Stimulated activated CD4-positive, alpha-beta T cell treated with anti-CD3 and anti-CD28 coated beads, Interleukin-4, amount 100 ng/mL, for 1 hour (primary cell): ENCODE measurements at regions not wholly inside any gene's neighbourhood (a gene's known extent, or its start where the extent isn't known, plus 50 kb on each side); places are given as distances from the start of the nearest gene placed in this dataset.

Source experiments
- DNase-seq: peaks from one replicate; pipeline ENCODE4 v3.0.0-alpha.2; 2020

- no peak for DNase-seq
Measured at GRCh38 chr10:61356354-61356753, 96.8 kb downstream of the TMEM26 start.

- no peak for DNase-seq
Measured at GRCh38 chr10:61355211-61355610, 98.0 kb downstream of the TMEM26 start.

- DNase-seq = no peak
Measured at GRCh38 chr10:61354401-61354975, 98.7 kb downstream of the TMEM26 start.

- DNase-seq = no peak
Measured at GRCh38 chr10:61350794-61351193, 102.4 kb downstream of the TMEM26 start.

- DNase-seq = no peak
Measured at GRCh38 chr10:61350068-61350467, 103.1 kb downstream of the TMEM26 start.

GRCh38 chr10:61346796-61347413, 106.3 kb downstream of the TMEM26 start:
- no peak for DNase-seq

GRCh38 chr10:61343796-61344195, 109.4 kb downstream of the TMEM26 start:
- DNase-seq = no peak

- DNase-seq = no peak
Measured at GRCh38 chr10:61342858-61343572, 110.2 kb downstream of the TMEM26 start.

- no peak for DNase-seq
Measured at GRCh38 chr10:61341008-61341407, 112.2 kb downstream of the TMEM26 start.

GRCh38 chr10:61338146-61338545, 115.0 kb downstream of the TMEM26 start:
- DNase-seq = no peak

GRCh38 chr10:61337741-61338140, 115.4 kb downstream of the TMEM26 start:
- DNase-seq = no peak

- no peak for DNase-seq
Measured at GRCh38 chr10:61336831-61337230, 116.3 kb downstream of the TMEM26 start.

GRCh38 chr10:61335359-61335758, 117.8 kb downstream of the TMEM26 start:
- DNase-seq = no peak

GRCh38 chr10:61332581-61332980, 120.6 kb downstream of the TMEM26 start:
- DNase-seq = no peak

GRCh38 chr10:61330669-61331068, 122.5 kb downstream of the TMEM26 start:
- no peak for DNase-seq

- DNase-seq = no peak
Measured at GRCh38 chr10:61329854-61330253, 123.3 kb downstream of the TMEM26 start.

- DNase-seq = no peak
Measured at GRCh38 chr10:61325223-61325960, 127.8 kb downstream of the TMEM26 start.

- no peak for DNase-seq
Measured at GRCh38 chr10:61323726-61324125, 129.5 kb downstream of the TMEM26 start.

- DNase-seq = no peak
Measured at GRCh38 chr10:61321041-61321857, 131.9 kb downstream of the TMEM26 start.

GRCh38 chr10:61320257-61320587, 133.0 kb downstream of the TMEM26 start:
- no peak for DNase-seq

- no peak for DNase-seq
Measured at GRCh38 chr10:61319386-61320256, 133.6 kb downstream of the TMEM26 start.

GRCh38 chr10:61318429-61318828, 134.8 kb downstream of the TMEM26 start:
- DNase-seq = no peak
